ENCODE measurements at regions not wholly inside any gene's neighbourhood (a gene's known extent, or its start where the extent isn't known, plus 50 kb on each side); places are given as distances from the start of the nearest gene placed in this dataset.

- Histone ChIP-seq H3K4me2 (ENCODE audit: insufficient read depth, insufficient read length, low read length) (no peak overlapping the region), H4K91ac (ENCODE audit: insufficient read length, low read depth, low read length) (no peak overlapping the region), H3K23me2 (ENCODE audit: insufficient read length, low read depth, low read length, poor library complexity, severe bottlenecking) (no peaks in the 10 kb centered on the region), H3K27ac (ENCODE audit: insufficient read length, low read depth, low read length) (no peak overlapping the region), H3K9ac (ENCODE audit: extremely low read depth, insufficient read length, low read length) (no peak overlapping the region), H3K23ac (ENCODE audit: insufficient read length, low read depth, low read length) (no peak overlapping the region), H2BK12ac (ENCODE audit: insufficient read length, low read depth, low read length) (no peak overlapping the region), H3K56ac (ENCODE audit: insufficient read length, low read depth, low read length) (no peak overlapping the region), H3K79me1 (ENCODE audit: insufficient read depth, low read depth, low read length, poor library complexity, severe bottlenecking) (no peaks in the 10 kb centered on the region), H2BK5ac (ENCODE audit: insufficient read length, low read length) (no peak overlapping the region), H3K14ac (ENCODE audit: insufficient read depth, low read length) (no peak overlapping the region), H3K4ac (ENCODE audit: low read depth, low read length) (no peak overlapping the region), H4K5ac (ENCODE audit: insufficient read length, low read depth, low read length) (no peak overlapping the region), H3K4me1 (ENCODE audit: insufficient read depth, low read length) (no peaks in the 10 kb centered on the region), H2BK20ac (ENCODE audit: low read depth, low read length, poor library complexity, severe bottlenecking) (no peak overlapping the region), H2AFZ (ENCODE audit: low read length) (peak overlapping the region; percentile 85), H3K79me2 (ENCODE audit: insufficient read depth, low read length) (no peaks in the 10 kb centered on the region), H4K8ac (replicated peaks; ENCODE audit: insufficient read length, low read depth, low read length) (no peak overlapping the region), H3K18ac (ENCODE audit: insufficient read length, low read depth, low read length) (no peak overlapping the region), H3K27me3 (ENCODE audit: insufficient read depth, low read length) (no peaks in the 10 kb centered on the region), H2BK15ac (ENCODE audit: low read depth, low read length) (no peak overlapping the region), H2BK120ac (ENCODE audit: low read depth, low read length, poor library complexity, severe bottlenecking) (no peak overlapping the region), H2AK5ac (ENCODE audit: insufficient read length, low read length) (no peak overlapping the region), H3T11ph (ENCODE audit: low read length) (no peak overlapping the region), H3K9me3 (ENCODE audit: control insufficient read depth, low read depth, low read length) (no peaks in the 10 kb centered on the region), H4K20me1 (ENCODE audit: control insufficient read depth, insufficient read depth, insufficient read length) (no peaks in the 10 kb centered on the region)
- TF ChIP-seq CTCF (conservative IDR thresholded peaks at IDR 0.05), result peak; percentile 33; the same call in 2 of the 3 replicates
- H3K27me3 Mint-ChIP-seq (ENCODE audit: low read depth), result no peaks in the 10 kb centered on the region
- H3K36me3 Mint-ChIP-seq (ENCODE audit: insufficient read depth in 1 of 3, low read depth in 3 of 3), result no peaks in the 10 kb centered on the region
- no peak overlapping the region; a peak in 1 of 7 replicates for H3K27ac Mint-ChIP-seq
- WGBS (ENCODE audit: extremely low coverage, insufficient read length, low lambda C conversion rate), result no CpG with 5 or more reads among the region's 6 CpGs
- H3K4me1 Mint-ChIP-seq, result peaks cover 14 to 18% of the 10 kb centered on the region in 2 experiments
- H3K4me3 Mint-ChIP-seq, result no peak overlapping the region
- DNase-seq, result peak; percentile 55
- H3K9me3 Mint-ChIP-seq, result no peaks in the 10 kb centered on the region
Measured at GRCh38 chr6:99216959-99217358, 132.5 kb downstream of the FAXC start.
